SK-N-SH treated with all-trans-retinoic acid at 6 μM for 48 hours (cell line): ENCODE measurements at regions not wholly inside any gene's neighbourhood (a gene's known extent, or its start where the extent isn't known, plus 50 kb on each side); places are given as distances from the start of the nearest gene placed in this dataset.

Experiments used
- ATAC-seq: fragments of 200-7000 bp; cut with Tn5 transposase; 3 replicates; pipeline ENCODE4 v1.9.1; 2020; ENCODE audit warnings: mild to moderate bottlenecking, moderate library complexity
- BACH2 ChIP-seq: fragments of 250-450 bp; sonication (Bioruptor Pico); IDR thresholded peaks from 2 replicates; pipeline ENCODE4 v1.9.0; 2021; ENCODE audit warnings: mild to moderate bottlenecking, borderline replicate concordance
- CREB5 ChIP-seq: fragments of 250-450 bp; sonication (Bioruptor Pico); IDR thresholded peaks from 2 replicates; pipeline ENCODE4 v1.5.1; 2020; ENCODE audit warnings: low read depth, mild to moderate bottlenecking, moderate library complexity
- CSDC2 ChIP-seq: fragments of 250-450 bp; sonication (Bioruptor Pico); IDR thresholded peaks from 2 replicates; pipeline ENCODE4 v1.5.0; 2020; ENCODE audit warnings: mild to moderate bottlenecking, moderate library complexity
- CSRNP3 ChIP-seq: fragments of 250-450 bp; sonication (Bioruptor Pico); IDR thresholded peaks from 2 replicates; pipeline ENCODE4 v1.5.1; 2021; ENCODE audit warnings: mild to moderate bottlenecking, moderate library complexity
- ESRRG ChIP-seq: fragments of 250-450 bp; sonication (Bioruptor Pico); IDR thresholded peaks from 2 replicates; pipeline ENCODE4 v1.6.1; 2021; ENCODE audit warnings: mild to moderate bottlenecking
- GLIS3 ChIP-seq: fragments of 250-450 bp; sonication (Bioruptor Pico); IDR thresholded peaks from 2 replicates; pipeline ENCODE4 v1.5.0; 2020; ENCODE audit warnings: mild to moderate bottlenecking, moderate library complexity
- ISL1 ChIP-seq: fragments of 250-450 bp; sonication (Bioruptor Pico); IDR thresholded peaks from 2 replicates; pipeline ENCODE4 v2.1.2; 2022; ENCODE audit warnings: mild to moderate bottlenecking, moderate library complexity
- OSR1 ChIP-seq: fragments of 250-450 bp; sonication (Bioruptor Pico); IDR thresholded peaks from 2 replicates; pipeline ENCODE4 v1.8.0; 2022; ENCODE audit warnings: moderate library complexity, mild to moderate bottlenecking, inconsistent platforms
- PPARA ChIP-seq: fragments of 250-450 bp; sonication (Bioruptor Pico); IDR thresholded peaks from 2 replicates; pipeline ENCODE4 v1.5.0; 2020; ENCODE audit warnings: mild to moderate bottlenecking, borderline replicate concordance
- RARB ChIP-seq: fragments of 250-450 bp; sonication (Bioruptor Pico); IDR thresholded peaks from 2 replicates; pipeline ENCODE4 v1.8.0; 2021; ENCODE audit warnings: mild to moderate bottlenecking, moderate library complexity
- SNAI2 ChIP-seq: fragments of 250-450 bp; sonication (Bioruptor Pico); IDR thresholded peaks from 2 replicates; pipeline ENCODE4 v1.5.0; 2020; ENCODE audit warnings: mild to moderate bottlenecking, moderate library complexity
- TCF4 ChIP-seq: fragments of 250-450 bp; sonication (Bioruptor Pico); IDR thresholded peaks from 2 replicates; pipeline ENCODE4 v1.8.0; 2021; ENCODE audit warnings: mild to moderate bottlenecking, moderate library complexity, borderline replicate concordance
- TOX ChIP-seq: fragments of 250-450 bp; sonication (Bioruptor Pico); IDR thresholded peaks from 2 replicates; pipeline ENCODE4 v1.8.0; 2021; ENCODE audit warnings: mild to moderate bottlenecking, moderate library complexity, borderline replicate concordance
- TSHZ2 ChIP-seq: fragments of 250-450 bp; sonication (Bioruptor Pico); IDR thresholded peaks from 2 replicates; pipeline ENCODE4 v1.5.0; 2020; ENCODE audit warnings: mild to moderate bottlenecking, moderate library complexity
- ZC3H10 ChIP-seq: fragments of 250-450 bp; sonication (Bioruptor Pico); IDR thresholded peaks from 2 replicates; pipeline ENCODE4 v1.5.1; 2021; ENCODE audit warnings: mild to moderate bottlenecking, moderate library complexity
- ZFP3 ChIP-seq: fragments of 250-450 bp; sonication (Bioruptor Pico); IDR thresholded peaks from 2 replicates; pipeline ENCODE4 v1.5.0; 2020; ENCODE audit warnings: mild to moderate bottlenecking, moderate library complexity
- ZFP30 ChIP-seq: fragments of 450-650 bp; formaldehyde crosslinking; IDR thresholded peaks from 2 replicates; pipeline ENCODE4 v1.5.0; 2022; ENCODE audit warnings: mild to moderate bottlenecking, moderate library complexity
- ZNF565 ChIP-seq: fragments of 450-650 bp; formaldehyde crosslinking; conservative IDR thresholded peaks from 2 replicates; pipeline ENCODE4 v1.5.0; 2020; ENCODE audit warnings: low read depth, mild to moderate bottlenecking, moderate library complexity
- ZNF70 ChIP-seq: fragments of 450-650 bp; formaldehyde crosslinking; IDR thresholded peaks from 2 replicates; pipeline ENCODE4 v1.5.0; 2020; ENCODE audit warnings: mild to moderate bottlenecking, moderate library complexity
- ZNF8 ChIP-seq: fragments of 450-650 bp; formaldehyde crosslinking; IDR thresholded peaks from 2 replicates; pipeline ENCODE4 v1.5.0; 2020; ENCODE audit warnings: mild to moderate bottlenecking, moderate library complexity
- TF ChIP-seq, protein P1 (sequence below): fragments of 250-450 bp; sonication (Bioruptor Pico); IDR thresholded peaks from 2 replicates; pipeline ENCODE4 v1.8.0; 2021; ENCODE audit warnings: low read depth, mild to moderate bottlenecking, moderate library complexity, borderline replicate concordance
- TF ChIP-seq, protein P2 (sequence below): fragments of 250-450 bp; sonication (Bioruptor Pico); IDR thresholded peaks from 2 replicates; pipeline ENCODE4 v1.8.0; 2020; ENCODE audit warnings: mild to moderate bottlenecking, moderate library complexity, borderline replicate concordance

DNA sequence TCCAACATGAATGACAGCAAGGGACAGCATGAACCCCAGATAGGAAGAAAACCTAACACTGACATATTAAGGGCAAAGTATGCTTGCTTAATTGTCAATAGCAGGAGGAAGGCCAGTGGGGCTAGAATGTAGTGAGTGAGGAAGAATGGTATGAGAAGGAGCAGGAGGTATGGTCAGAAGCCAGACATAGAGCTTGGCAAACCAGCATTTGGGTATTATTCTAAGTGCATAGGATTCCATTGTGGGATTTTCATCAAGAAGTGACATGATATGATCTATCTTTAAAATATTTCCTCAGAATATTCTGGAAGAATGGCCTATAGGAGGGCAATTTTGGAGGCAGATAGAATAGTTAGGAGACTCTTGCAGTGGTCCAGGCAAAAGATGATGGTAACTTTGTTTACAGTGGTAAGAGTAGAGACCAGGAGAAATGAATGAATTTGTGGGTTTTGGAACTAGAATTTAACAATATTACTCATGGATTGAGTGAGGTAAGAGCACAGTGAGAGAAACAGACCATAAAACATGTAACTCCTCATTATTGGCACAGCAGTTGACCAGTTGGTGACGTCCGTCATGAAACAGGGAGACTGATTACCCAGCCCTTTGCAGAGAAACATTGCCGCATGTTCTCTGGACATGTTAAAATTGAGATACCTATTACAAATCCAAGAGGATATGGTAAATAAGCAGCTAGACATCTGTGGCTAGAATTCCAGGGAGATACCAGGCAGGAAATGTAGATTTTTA, 246.5 kb upstream of the HS3ST1 start:
- ATAC-seq: no peak
- TF ChIP-seq RARB (no peak), SNAI2 (no peak), CSDC2 (CRISPR knock-in tag) (no peak), TOX (no peak), ZNF70 (CRISPR knock-in tag) (no peak), PPARA (CRISPR knock-in tag) (no peak), BACH2 (CRISPR knock-in tag) (no peak), ZFP30 (CRISPR knock-in tag) (no peak), ZNF8 (no peak), GLIS3 (CRISPR knock-in tag) (no peak), ESRRG (CRISPR knock-in tag) (no peak)

DNA sequence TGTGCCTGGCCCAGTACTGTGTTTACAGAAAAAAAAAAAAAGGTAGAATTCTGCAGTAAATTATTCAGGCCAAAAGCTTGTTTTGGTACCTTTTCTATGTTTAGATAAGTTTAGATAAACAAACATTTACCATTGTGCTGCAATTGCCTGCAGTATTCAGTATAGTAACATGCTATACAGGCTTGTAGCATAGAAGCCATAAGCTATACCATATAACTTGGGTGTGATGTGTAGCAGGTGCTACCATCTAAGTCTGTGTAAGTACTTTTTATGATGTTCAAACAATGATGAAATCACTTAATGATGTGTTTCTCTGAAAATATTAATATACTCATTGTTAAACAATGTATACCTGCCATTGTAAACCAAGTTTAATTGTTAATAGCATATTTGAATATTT, 241.6 kb upstream of the HS3ST1 start:
- TF ChIP-seq GLIS3 (CRISPR knock-in tag) (no peak), TSHZ2 (no peak), ZFP30 (CRISPR knock-in tag) (no peak), CREB5 (CRISPR knock-in tag) (no peak), TCF4 (no peak), CSRNP3 (CRISPR knock-in tag) (no peak), PPARA (CRISPR knock-in tag) (no peak), BACH2 (CRISPR knock-in tag) (no peak), CSDC2 (CRISPR knock-in tag) (no peak), OSR1 (no peak), ZNF8 (no peak), ZFP3 (CRISPR knock-in tag) (no peak), SNAI2 (no peak), TOX (no peak), ISL1 (CRISPR knock-in tag) (no peak), ZC3H10 (CRISPR knock-in tag) (no peak), RARB (no peak)
- TF ChIP-seq, protein P1, sequence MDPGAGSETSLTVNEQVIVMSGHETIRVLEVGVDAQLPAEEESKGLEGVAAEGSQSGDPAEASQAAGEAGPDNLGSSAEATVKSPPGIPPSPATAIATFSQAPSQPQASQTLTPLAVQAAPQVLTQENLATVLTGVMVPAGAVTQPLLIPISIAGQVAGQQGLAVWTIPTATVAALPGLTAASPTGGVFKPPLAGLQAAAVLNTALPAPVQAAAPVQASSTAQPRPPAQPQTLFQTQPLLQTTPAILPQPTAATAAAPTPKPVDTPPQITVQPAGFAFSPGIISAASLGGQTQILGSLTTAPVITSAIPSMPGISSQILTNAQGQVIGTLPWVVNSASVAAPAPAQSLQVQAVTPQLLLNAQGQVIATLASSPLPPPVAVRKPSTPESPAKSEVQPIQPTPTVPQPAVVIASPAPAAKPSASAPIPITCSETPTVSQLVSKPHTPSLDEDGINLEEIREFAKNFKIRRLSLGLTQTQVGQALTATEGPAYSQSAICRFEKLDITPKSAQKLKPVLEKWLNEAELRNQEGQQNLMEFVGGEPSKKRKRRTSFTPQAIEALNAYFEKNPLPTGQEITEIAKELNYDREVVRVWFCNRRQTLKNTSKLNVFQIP: no peak
- TF ChIP-seq, protein P2, sequence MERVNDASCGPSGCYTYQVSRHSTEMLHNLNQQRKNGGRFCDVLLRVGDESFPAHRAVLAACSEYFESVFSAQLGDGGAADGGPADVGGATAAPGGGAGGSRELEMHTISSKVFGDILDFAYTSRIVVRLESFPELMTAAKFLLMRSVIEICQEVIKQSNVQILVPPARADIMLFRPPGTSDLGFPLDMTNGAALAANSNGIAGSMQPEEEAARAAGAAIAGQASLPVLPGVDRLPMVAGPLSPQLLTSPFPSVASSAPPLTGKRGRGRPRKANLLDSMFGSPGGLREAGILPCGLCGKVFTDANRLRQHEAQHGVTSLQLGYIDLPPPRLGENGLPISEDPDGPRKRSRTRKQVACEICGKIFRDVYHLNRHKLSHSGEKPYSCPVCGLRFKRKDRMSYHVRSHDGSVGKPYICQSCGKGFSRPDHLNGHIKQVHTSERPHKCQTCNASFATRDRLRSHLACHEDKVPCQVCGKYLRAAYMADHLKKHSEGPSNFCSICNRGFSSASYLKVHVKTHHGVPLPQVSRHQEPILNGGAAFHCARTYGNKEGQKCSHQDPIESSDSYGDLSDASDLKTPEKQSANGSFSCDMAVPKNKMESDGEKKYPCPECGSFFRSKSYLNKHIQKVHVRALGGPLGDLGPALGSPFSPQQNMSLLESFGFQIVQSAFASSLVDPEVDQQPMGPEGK: no peak
- TF ChIP-seq, all 23 proteins: peak for 0
- ATAC-seq: no peak

GRCh38 chr4:11669156-11669555, 240.5 kb upstream of the HS3ST1 start:
- ATAC-seq: no peak
- TF ChIP-seq ZC3H10 (CRISPR knock-in tag) (no peak), TSHZ2 (no peak), ZNF8 (no peak), ZNF565 (CRISPR knock-in tag) (no peak), ISL1 (CRISPR knock-in tag) (no peak), ESRRG (CRISPR knock-in tag) (no peak), ZFP3 (CRISPR knock-in tag) (no peak), TCF4 (no peak), RARB (no peak)
- TF ChIP-seq, protein P2: no peak
